H9 (cell line): ENCODE measurements at regions not wholly inside any gene's neighbourhood (a gene's known extent, or its start where the extent isn't known, plus 50 kb on each side); places are given as distances from the start of the nearest gene placed in this dataset.

ENCODE experiments used
- DNase-seq: peaks from one replicate; pipeline ENCODE4 v3.0.0-alpha.2; 2017
- H2AFZ ChIP-seq: one replicate; pipeline ENCODE4 v1.6.1; 2013; ENCODE audit warnings: mild to moderate bottlenecking, low read length, control low read depth, moderate library complexity
- H2AK5ac ChIP-seq: 2 replicates; pipeline ENCODE4 v1.6.1; 2013; ENCODE audit warnings: low read length, control low read depth, mixed read lengths; ENCODE audit not compliant: insufficient read length
- H2BK120ac ChIP-seq: one replicate; pipeline ENCODE4 v1.6.1; 2013; ENCODE audit warnings: low read depth, mild to moderate bottlenecking, low read length, control low read depth, inconsistent platforms; ENCODE audit not compliant: poor library complexity, severe bottlenecking
- H2BK12ac ChIP-seq: 2 replicates; pipeline ENCODE4 v1.6.1; 2013; ENCODE audit warnings: low read length, control low read depth, mixed read lengths, low read depth; ENCODE audit not compliant: insufficient read length
- H2BK15ac ChIP-seq: 2 replicates; pipeline ENCODE4 v1.6.1; 2013; ENCODE audit warnings: low read depth, low read length, control low read depth
- H2BK20ac ChIP-seq: one replicate; pipeline ENCODE4 v1.6.1; 2013; ENCODE audit warnings: low read depth, mild to moderate bottlenecking, low read length, control low read depth, inconsistent platforms; ENCODE audit not compliant: poor library complexity, severe bottlenecking
- H2BK5ac ChIP-seq: 2 replicates; pipeline ENCODE4 v1.6.1; 2013; ENCODE audit warnings: low read length, control low read depth, mixed read lengths; ENCODE audit not compliant: insufficient read length
- H3K14ac ChIP-seq: 2 replicates; pipeline ENCODE4 v1.6.1; 2013; ENCODE audit warnings: low read length, control low read depth; ENCODE audit not compliant: insufficient read depth
- H3K18ac ChIP-seq: 2 replicates; pipeline ENCODE4 v1.6.1; 2013; ENCODE audit warnings: low read depth, mild to moderate bottlenecking, mixed read lengths, low read length, control low read depth; ENCODE audit not compliant: insufficient read length
- H3K23ac ChIP-seq: 2 replicates; pipeline ENCODE4 v1.6.1; 2013; ENCODE audit warnings: low read length, control low read depth, mixed read lengths, low read depth; ENCODE audit not compliant: insufficient read length
- H3K23me2 ChIP-seq: 2 replicates; pipeline ENCODE4 v1.6.1; 2013; ENCODE audit warnings: low read depth, mild to moderate bottlenecking, mixed read lengths, low read length, control low read depth; ENCODE audit not compliant: insufficient read length, poor library complexity, severe bottlenecking
- H3K27ac ChIP-seq: 2 replicates; pipeline ENCODE4 v1.5.1; 2013; ENCODE audit warnings: low read length, control low read depth, mixed read lengths, low read depth; ENCODE audit not compliant: insufficient read length
- H3K27me3 ChIP-seq: 2 replicates; pipeline ENCODE4 v1.6.1; 2013; ENCODE audit warnings: low read length, control low read depth, inconsistent platforms; ENCODE audit not compliant: insufficient read depth
- H3K4ac ChIP-seq: 2 replicates; pipeline ENCODE4 v1.6.1; 2013; ENCODE audit warnings: low read depth, mild to moderate bottlenecking, control low read depth, inconsistent platforms, low read length, moderate library complexity
- H3K4me1 ChIP-seq: 2 replicates; pipeline ENCODE4 v1.6.1; 2013; ENCODE audit warnings: low read length, control low read depth, inconsistent platforms; ENCODE audit not compliant: insufficient read depth
- H3K4me2 ChIP-seq: 2 replicates; pipeline ENCODE4 v1.6.1; 2013; ENCODE audit warnings: low read length, control low read depth, mixed read lengths; ENCODE audit not compliant: insufficient read length, insufficient read depth
- H3K56ac ChIP-seq: 2 replicates; pipeline ENCODE4 v1.6.1; 2013; ENCODE audit warnings: low read depth, mild to moderate bottlenecking, mixed read lengths, low read length, control low read depth; ENCODE audit not compliant: insufficient read length
- H3K79me1 ChIP-seq: 2 replicates; pipeline ENCODE4 v1.6.1; 2013; ENCODE audit warnings: low read depth, mild to moderate bottlenecking, moderate library complexity, low read length, control low read depth, inconsistent platforms; ENCODE audit not compliant: insufficient read depth, poor library complexity, severe bottlenecking
- H3K79me2 ChIP-seq: 2 replicates; pipeline ENCODE4 v1.6.1; 2013; ENCODE audit warnings: low read length, control low read depth, inconsistent platforms; ENCODE audit not compliant: insufficient read depth
- H3K9ac ChIP-seq: 2 replicates; pipeline ENCODE4 v1.6.1; 2013; ENCODE audit warnings: low read length, control low read depth, mixed read lengths; ENCODE audit not compliant: insufficient read length; ENCODE audit errors: extremely low read depth
- H3K9me3 ChIP-seq: one replicate; pipeline ENCODE4 v1.6.1; 2013; ENCODE audit warnings: low read depth, low read length, inconsistent platforms; ENCODE audit not compliant: control insufficient read depth
- H3T11ph ChIP-seq: one replicate; pipeline ENCODE4 v1.6.1; 2013; ENCODE audit warnings: mild to moderate bottlenecking, low read length, control low read depth, inconsistent platforms
- H4K20me1 ChIP-seq: one replicate; pipeline ENCODE4 v1.6.1; 2013; ENCODE audit not compliant: control insufficient read depth, insufficient read length, insufficient read depth
- H4K5ac ChIP-seq: 2 replicates; pipeline ENCODE4 v1.6.1; 2013; ENCODE audit warnings: low read depth, mild to moderate bottlenecking, mixed read lengths, low read length, control low read depth; ENCODE audit not compliant: insufficient read length
- H4K8ac ChIP-seq: replicated peaks from 2 replicates; pipeline ENCODE4 v1.6.1; 2013; ENCODE audit warnings: low read length, control low read depth, mixed read lengths, low read depth; ENCODE audit not compliant: insufficient read length
- H4K91ac ChIP-seq: 2 replicates; pipeline ENCODE4 v1.6.1; 2013; ENCODE audit warnings: low read depth, mild to moderate bottlenecking, moderate library complexity, mixed read lengths, low read length, control low read depth; ENCODE audit not compliant: insufficient read length
- H3K27ac Mint-ChIP-seq, 3 experiments: 2 replicates in 2 of 3; 3 replicates in 1 of 3; pipeline ENCODE4 v1.8.0; 2020 to 2021; ENCODE audit warnings: mixed read lengths in 3 of 3, mild to moderate bottlenecking in 1 of 3, moderate library complexity in 1 of 3
- H3K27me3 Mint-ChIP-seq: 2 replicates; pipeline ENCODE4 v1.8.0; 2021; ENCODE audit warnings: low read depth, mild to moderate bottlenecking, moderate library complexity, mixed read lengths
- H3K36me3 Mint-ChIP-seq, 3 experiments: 2 replicates in 2 of 3; 3 replicates in 1 of 3; pipeline ENCODE4 v1.8.0; 2020 to 2021; ENCODE audit warnings: low read depth in 3 of 3, mixed read lengths in 3 of 3; ENCODE audit not compliant: insufficient read depth in 1 of 3
- H3K4me1 Mint-ChIP-seq, 2 experiments: 2 replicates each; pipeline ENCODE4 v1.8.0; 2020; ENCODE audit warnings: mixed read lengths in 2 of 2
- H3K4me3 Mint-ChIP-seq, 2 experiments: 2 replicates in 1 of 2; 3 replicates in 1 of 2; pipeline ENCODE4 v1.8.0; 2020 to 2021; ENCODE audit warnings: mild to moderate bottlenecking in 2 of 2, mixed read lengths in 2 of 2, moderate library complexity in 1 of 2
- H3K9me3 Mint-ChIP-seq, 2 experiments: 2 replicates in 1 of 2; 3 replicates in 1 of 2; pipeline ENCODE4 v1.8.0; 2020; ENCODE audit warnings: mild to moderate bottlenecking in 2 of 2, mixed read lengths in 2 of 2, moderate library complexity in 1 of 2
- CTCF ChIP-seq: fragments of 200-600 bp; sonication (generic); conservative IDR thresholded peaks from 3 replicates; pipeline ENCODE4 v1.8.0; 2021; ENCODE audit warnings: antibody characterized with exemption, mild to moderate bottlenecking
- WGBS: extraction: QIAGEN DNeasy Blood & Tissue Kit; methylation state at CpG from one replicate; pipeline ENCODE4 v1.1.7; 2013; ENCODE audit warnings: missing lambda C conversion rate, low lambda C conversion rate, mixed read lengths; ENCODE audit not compliant: insufficient read length; ENCODE audit errors: extremely low coverage; 5-methylcytosine and 5-hydroxymethylcytosine counted together

GRCh38 chr13:83204886-83205285, 677.4 kb downstream of the SLITRK1 start:
- Histone ChIP-seq H3K27ac (no peak overlapping the region), H3K4ac (no peak overlapping the region), H2BK20ac (no peak overlapping the region), H3K23ac (no peak overlapping the region), H3K18ac (no peak overlapping the region), H4K5ac (no peak overlapping the region), H4K91ac (no peak overlapping the region), H3K56ac (no peak overlapping the region), H4K8ac (no peak overlapping the region), H2BK120ac (no peak overlapping the region), H2BK5ac (no peak overlapping the region), H2AK5ac (no peak overlapping the region), H3K9me3 (no peaks in the 10 kb centered on the region), H3K4me2 (no peak overlapping the region), H3K9ac (no peak overlapping the region), H2BK12ac (no peak overlapping the region), H3K27me3 (no peaks in the 10 kb centered on the region), H3K23me2 (no peaks in the 10 kb centered on the region), H3T11ph (no peak overlapping the region), H3K14ac (no peak overlapping the region), H2BK15ac (no peak overlapping the region), H4K20me1 (no peaks in the 10 kb centered on the region), H3K4me1 (no peaks in the 10 kb centered on the region), H3K79me2 (no peaks in the 10 kb centered on the region), H3K79me1 (no peaks in the 10 kb centered on the region), H2AFZ (no peak overlapping the region)
- WGBS: no CpG with 5 or more reads among the region's 3 CpGs
- H3K9me3 Mint-ChIP-seq: peaks cover 2 to 8% of the 10 kb centered on the region in 2 experiments; a peak in 3 of 5 replicates
- H3K27me3 Mint-ChIP-seq: no peaks in the 10 kb centered on the region
- TF ChIP-seq CTCF: no peak
- H3K4me1 Mint-ChIP-seq: peaks cover 4 to 5% of the 10 kb centered on the region in 2 experiments; a peak in 3 of 4 replicates
- peak overlapping the region in 2 of 3 experiments; percentile 35 to 76; a peak in 1 of 7 replicates for H3K27ac Mint-ChIP-seq
- no peak for DNase-seq
- H3K36me3 Mint-ChIP-seq: peaks cover 0 to 4% (median 0%) of the 10 kb centered on the region in 3 experiments; a peak in 3 of 7 replicates
- H3K4me3 Mint-ChIP-seq: no peak overlapping the region
